HFF-Myc (cell line): ENCODE measurements at regions not wholly inside any gene's neighbourhood (a gene's known extent, or its start where the extent isn't known, plus 50 kb on each side); places are given as distances from the start of the nearest gene placed in this dataset.
"Not testable (repeated sequence)": the region's sequence is repeated elsewhere in the genome, so short reads cannot be mapped to it uniquely, and the experiment has no call there.

Experiments
- DNase-seq: peaks from one replicate; pipeline ENCODE4 v3.0.0-alpha.2; 2011; ENCODE audit warnings: low read depth; ENCODE audit errors: extremely low read depth
- H3K4me3 ChIP-seq: replicated peaks from 2 replicates; pipeline ENCODE4 v1.5.1; 2011; ENCODE audit warnings: low read depth, mild to moderate bottlenecking, control low read depth, low read length
- TF ChIP-seq, protein P1 (sequence below): IDR thresholded peaks from 2 replicates; pipeline ENCODE4 v1.5.1; 2012; ENCODE audit warnings: mild to moderate bottlenecking, low read depth, low read length, control low read depth; ENCODE audit errors: missing control alignments

DNA sequence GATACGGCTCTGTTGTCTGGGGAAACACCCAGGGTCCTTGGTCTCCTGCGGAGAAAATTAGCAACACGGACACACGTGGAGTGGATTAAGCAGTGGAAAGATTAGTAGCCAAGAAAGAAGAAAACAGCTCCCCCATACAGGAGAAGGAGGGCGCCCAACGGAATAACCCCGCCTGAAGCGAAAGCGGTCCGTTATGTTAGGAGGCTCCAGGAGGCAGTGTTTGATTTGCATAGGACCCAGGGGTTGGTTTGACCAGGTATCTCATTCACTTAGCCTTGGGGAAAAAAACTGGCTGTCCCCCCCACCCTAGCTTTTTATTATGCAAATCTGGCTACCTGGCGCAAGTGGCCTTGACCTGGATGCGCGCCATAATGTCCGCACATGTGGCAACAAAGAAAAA, 170.1 kb upstream of the KYNU start:
- TF ChIP-seq, protein P1, sequence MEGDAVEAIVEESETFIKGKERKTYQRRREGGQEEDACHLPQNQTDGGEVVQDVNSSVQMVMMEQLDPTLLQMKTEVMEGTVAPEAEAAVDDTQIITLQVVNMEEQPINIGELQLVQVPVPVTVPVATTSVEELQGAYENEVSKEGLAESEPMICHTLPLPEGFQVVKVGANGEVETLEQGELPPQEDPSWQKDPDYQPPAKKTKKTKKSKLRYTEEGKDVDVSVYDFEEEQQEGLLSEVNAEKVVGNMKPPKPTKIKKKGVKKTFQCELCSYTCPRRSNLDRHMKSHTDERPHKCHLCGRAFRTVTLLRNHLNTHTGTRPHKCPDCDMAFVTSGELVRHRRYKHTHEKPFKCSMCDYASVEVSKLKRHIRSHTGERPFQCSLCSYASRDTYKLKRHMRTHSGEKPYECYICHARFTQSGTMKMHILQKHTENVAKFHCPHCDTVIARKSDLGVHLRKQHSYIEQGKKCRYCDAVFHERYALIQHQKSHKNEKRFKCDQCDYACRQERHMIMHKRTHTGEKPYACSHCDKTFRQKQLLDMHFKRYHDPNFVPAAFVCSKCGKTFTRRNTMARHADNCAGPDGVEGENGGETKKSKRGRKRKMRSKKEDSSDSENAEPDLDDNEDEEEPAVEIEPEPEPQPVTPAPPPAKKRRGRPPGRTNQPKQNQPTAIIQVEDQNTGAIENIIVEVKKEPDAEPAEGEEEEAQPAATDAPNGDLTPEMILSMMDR = no peak
- H3K4me3 ChIP-seq = no peak overlapping the region
- no peak for DNase-seq

DNA sequence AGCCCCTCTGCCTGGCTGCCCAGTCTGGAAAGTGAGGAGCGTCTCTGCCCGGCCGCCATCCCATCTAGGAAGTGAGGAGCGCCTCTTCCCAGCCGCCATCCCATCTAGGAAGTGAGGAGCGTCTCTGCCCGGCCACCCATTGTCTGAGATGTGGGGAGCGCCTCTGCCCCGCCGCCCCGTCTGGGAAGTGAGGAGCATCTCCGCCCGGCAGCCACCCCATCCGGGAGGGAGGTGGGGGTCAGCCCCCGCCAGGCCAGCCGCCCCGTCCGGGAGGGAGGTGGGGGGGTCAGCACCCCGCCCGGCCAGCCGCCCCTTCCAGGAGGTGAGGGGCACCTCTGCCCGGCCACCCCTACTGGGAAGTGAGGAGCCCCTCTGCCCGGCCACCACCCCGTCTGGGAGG, 175.1 kb upstream of the KYNU start:
- H3K4me3 ChIP-seq = not testable (repeated sequence)

DNA sequence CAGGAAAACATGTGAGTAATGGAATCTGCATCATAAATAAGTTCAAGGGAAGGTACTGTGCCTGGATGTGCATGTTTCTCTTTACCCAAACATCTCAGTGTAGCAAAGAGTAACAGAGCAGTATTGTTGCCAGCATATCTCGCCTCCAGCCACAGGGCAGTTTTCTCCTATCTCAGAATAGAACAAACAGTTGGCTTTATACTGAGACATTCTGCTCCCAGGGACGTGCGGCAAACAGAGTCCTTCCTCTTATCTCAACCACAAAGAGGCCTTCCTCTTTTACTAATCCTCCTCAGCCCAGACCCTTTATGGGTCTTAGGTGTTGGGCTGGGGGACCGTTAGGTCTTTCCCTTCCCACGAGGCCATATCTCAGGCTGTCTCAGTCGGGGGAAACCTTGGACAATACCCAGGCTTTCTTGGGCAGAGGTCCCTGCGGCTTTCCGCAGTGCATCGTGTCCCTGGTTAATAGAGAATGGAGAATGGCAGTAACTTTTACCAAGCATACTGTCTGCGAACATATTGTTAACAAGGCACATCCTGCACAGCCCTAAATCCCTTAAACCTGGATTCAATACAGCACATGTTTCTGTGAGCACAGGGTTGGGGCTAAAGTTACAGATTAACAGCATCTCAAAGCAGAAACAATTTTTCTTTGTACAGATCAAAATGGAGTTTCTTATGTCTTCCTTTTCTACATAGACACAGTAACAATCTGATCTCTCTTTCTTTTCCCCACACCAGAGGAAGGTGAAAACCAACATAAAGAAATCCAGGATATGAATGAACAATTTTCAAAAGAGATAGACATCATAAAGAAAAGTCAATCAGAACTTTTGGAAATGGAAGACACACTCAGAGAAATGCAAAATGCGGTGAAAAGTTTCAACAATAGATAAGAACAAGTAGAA, 181.9 kb upstream of the KYNU start:
- not testable (repeated sequence) for DNase-seq, H3K4me3 ChIP-seq

More for the DNA sequence above, 175.1 kb upstream of the KYNU start:
- not testable (repeated sequence) for DNase-seq

DNA sequence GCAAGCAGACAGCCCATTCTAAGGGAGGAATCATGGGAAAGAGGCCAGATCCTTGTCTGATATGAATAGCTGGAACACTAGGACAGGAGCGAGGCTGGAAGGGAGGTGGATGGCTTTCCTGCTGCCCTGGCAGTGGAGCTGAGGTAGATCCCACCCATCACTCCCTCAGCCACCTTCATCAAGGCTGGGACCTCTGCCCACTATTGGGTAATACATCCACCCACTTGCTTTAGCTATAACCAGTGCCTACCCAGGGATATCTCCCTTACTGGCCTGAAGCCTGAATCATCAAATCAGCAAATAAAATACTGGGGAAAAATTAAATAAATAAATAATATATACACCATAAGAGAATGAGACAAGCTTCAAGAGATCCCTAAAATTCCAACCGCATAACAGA, 183.2 kb upstream of the KYNU start:
- no peak for DNase-seq
- no peak overlapping the region for H3K4me3 ChIP-seq
- TF ChIP-seq, protein P1 = no peak

DNA sequence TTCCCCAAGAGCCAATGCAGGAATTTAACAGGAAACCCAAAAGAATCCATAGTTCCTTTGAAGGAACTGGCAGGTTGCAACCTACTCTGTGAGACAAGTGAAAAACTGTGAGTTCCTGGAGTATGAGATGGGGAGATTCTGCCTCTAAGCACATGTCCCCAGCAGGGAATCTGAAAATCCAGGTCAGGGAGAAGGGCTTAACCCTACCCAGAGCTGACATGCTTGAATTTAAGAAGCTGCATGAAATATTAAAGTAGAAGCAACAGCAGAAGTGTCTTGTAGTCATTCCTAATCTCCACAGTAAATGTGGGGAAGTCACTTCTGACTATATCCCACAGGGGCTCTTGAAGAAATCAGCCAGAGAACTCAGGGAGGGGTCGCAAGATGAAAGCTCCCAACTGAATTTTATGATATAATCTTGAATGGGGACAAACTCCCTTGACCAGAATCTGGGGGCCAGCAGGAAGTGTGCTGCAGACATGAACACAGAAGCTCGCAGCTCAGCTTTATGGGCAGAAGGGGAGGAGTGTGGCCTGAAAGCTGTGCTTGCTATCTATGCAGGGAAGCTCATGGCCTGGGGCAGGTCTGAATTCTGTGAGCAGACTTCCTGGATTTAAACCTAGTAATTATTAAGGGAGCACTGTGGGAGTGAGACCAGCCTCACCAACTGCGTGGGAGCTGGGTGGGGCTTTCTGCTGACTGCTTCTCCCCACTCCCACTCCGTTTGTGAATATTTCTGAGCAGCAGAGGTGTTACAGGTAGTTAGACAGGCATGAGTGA, 184.1 kb upstream of the KYNU start:
- no peak for DNase-seq
- TF ChIP-seq, protein P1 = no peak
- no peak overlapping the region for H3K4me3 ChIP-seq

DNA sequence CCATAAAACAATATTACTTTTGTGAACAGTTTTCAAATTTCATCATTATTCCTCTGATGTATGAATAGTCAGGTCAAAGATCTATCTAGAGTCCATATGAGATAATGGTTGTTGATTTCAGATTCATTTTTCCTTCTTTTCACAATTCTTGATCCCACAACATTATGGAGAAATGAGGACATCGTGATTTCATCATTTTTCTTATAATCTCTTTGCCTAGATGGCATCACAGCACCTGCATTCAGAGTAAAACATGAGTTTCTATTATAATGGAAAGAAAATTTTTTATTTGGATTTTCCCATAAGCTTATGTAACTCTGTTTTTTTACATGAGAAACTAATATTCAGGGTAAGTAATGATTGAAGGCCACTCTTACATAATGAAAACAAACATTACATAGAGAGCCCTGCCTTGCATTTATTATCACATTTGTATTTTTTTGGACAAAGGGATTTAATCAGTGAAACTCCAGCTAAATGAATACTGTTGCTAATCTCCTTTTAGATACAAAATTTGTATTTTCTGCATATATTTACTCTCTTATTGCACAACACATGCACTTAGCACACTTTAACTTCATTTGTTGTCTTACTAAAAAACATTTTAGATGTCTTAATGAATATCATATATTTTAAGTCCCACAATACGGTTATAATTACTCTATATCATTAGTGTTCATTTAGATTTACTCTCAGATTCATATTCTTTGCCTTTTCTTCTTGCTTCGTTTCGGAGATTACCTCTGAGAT, 188.4 kb upstream of the KYNU start:
- H3K4me3 ChIP-seq = no peak overlapping the region
- TF ChIP-seq, protein P1 = no peak
- no peak for DNase-seq

DNA sequence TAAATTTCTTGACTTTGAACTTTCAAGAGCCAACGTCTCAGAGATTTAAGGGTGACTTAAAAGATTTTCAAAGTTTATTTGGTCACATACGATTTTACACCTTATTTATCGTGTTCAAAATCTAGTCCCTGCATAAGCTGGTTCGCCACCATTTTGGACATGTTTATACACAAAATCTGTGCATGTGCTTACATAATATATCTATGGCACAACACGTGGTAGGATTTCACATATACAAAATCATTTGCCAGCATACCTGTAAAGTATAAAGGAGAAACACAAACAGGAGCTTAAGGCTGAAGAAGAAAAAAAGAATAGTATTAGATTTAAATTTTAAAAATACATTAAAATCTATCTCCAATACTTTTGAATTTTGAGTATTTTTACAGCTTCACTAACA, 190.0 kb upstream of the KYNU start:
- H3K4me3 ChIP-seq = no peak overlapping the region
- DNase-seq = no peak
- TF ChIP-seq, protein P1 = no peak
